Loucy (cell line): ENCODE measurements at regions not wholly inside any gene's neighbourhood (a gene's known extent, or its start where the extent isn't known, plus 50 kb on each side); places are given as distances from the start of the nearest gene placed in this dataset.

Experiments
- EZH2phosphoT487 ChIP-seq: fragments of 200-600 bp; IDR thresholded peaks from 2 replicates; pipeline ENCODE4 v1.6.1; 2018; ENCODE audit warnings: antibody characterized with exemption, mild to moderate bottlenecking, moderate library complexity, borderline replicate concordance
- TF ChIP-seq, protein P1 (sequence below): fragments of 200-600 bp; sonication (generic); conservative IDR thresholded peaks from 2 replicates; pipeline ENCODE4 v1.5.1; 2014; ENCODE audit warnings: mild to moderate bottlenecking, antibody characterized with exemption, low read length

DNA sequence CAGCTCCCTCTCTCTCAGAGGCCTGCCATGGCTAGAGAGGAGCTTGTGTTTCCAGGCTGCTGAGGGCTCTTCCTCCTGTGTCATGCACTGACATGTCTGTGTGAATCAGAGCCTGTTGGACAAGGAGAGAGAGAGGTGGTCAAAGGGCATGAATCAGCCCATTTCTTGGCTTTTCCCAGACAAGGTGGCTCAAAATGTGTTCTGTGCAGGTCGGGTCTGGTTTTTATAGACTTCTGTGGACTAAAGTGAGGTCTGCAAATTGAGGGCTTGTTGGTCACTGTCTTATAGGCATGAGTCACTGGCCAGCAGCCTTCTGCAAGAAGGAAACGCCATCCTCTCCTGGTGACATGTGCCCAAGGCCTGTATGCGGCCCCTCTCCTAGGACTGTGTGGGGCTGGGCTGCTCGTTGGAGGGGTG lies 97.9 kb downstream of the FOXL1 start:
- TF ChIP-seq, protein P1, sequence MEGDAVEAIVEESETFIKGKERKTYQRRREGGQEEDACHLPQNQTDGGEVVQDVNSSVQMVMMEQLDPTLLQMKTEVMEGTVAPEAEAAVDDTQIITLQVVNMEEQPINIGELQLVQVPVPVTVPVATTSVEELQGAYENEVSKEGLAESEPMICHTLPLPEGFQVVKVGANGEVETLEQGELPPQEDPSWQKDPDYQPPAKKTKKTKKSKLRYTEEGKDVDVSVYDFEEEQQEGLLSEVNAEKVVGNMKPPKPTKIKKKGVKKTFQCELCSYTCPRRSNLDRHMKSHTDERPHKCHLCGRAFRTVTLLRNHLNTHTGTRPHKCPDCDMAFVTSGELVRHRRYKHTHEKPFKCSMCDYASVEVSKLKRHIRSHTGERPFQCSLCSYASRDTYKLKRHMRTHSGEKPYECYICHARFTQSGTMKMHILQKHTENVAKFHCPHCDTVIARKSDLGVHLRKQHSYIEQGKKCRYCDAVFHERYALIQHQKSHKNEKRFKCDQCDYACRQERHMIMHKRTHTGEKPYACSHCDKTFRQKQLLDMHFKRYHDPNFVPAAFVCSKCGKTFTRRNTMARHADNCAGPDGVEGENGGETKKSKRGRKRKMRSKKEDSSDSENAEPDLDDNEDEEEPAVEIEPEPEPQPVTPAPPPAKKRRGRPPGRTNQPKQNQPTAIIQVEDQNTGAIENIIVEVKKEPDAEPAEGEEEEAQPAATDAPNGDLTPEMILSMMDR: no peak
- no peak for TF ChIP-seq EZH2phosphoT487
